A673 (cell line): ENCODE measurements at regions not wholly inside any gene's neighbourhood (a gene's known extent, or its start where the extent isn't known, plus 50 kb on each side); places are given as distances from the start of the nearest gene placed in this dataset.

Experiments used
- CTCF ChIP-seq: fragments of 300-800, 200-600 bp; sonication (generic); conservative IDR thresholded peaks from 2 replicates; pipeline ENCODE4 v1.5.1; 2017; ENCODE audit warnings: low read depth, mild to moderate bottlenecking, antibody characterized with exemption, low read length, moderate library complexity, mixed read lengths
- EZH2 ChIP-seq: fragments of 200-600 bp; sonication (generic); IDR thresholded peaks from 2 replicates; pipeline ENCODE4 v1.6.1; 2017; ENCODE audit warnings: borderline replicate concordance, low read depth, mild to moderate bottlenecking, mixed read lengths, antibody characterized with exemption, low read length; ENCODE audit not compliant: poor library complexity, severe bottlenecking

DNA sequence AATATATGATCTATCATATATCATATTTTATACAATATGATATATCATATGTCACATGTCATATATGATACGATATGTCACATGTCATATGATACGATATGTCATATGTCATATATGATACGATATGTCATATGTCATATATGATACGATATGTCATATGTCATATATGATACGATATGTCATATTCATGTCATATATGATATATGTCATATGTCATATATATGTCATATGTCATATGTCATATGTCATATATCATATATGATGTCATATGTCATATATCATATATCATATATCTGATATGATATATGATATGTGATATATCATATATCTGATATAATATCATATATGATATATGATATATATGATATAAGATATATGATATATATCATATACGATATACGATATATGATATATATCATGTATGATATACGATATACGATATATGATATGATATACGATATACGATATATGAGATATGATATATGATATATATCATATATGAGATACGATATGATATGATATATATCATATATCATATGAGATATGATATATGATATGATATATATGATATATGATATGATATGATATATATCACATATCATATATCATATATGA is 122.3 kb upstream of the USP9X start:
- TF ChIP-seq CTCF (no peak), EZH2 (no peak)
